Liver (tissue), 3 donors: ENCODE measurements at regions not wholly inside any gene's neighbourhood (a gene's known extent, or its start where the extent isn't known, plus 50 kb on each side); places are given as distances from the start of the nearest gene placed in this dataset.

Source experiments
- ATF3 ChIP-seq: IDR thresholded peaks from 2 replicates; pipeline ENCODE4 v1.6.1; 2016; ENCODE audit warnings: antibody characterized with exemption
- CTCF ChIP-seq: fragments of 150-350 bp; IDR thresholded peaks from 2 replicates; pipeline ENCODE4 v1.5.1; 2017; ENCODE audit warnings: improper control_type of control experiment, low read depth, low read length; ENCODE audit not compliant: missing input control
- RAD21 ChIP-seq, 2 donors: IDR thresholded peaks; 2 replicates each; pipeline ENCODE4 v1.6.1; 2016; ENCODE audit warnings: antibody characterized with exemption in 2 of 2, mild to moderate bottlenecking in 2 of 2
- REST ChIP-seq: IDR thresholded peaks from 2 replicates; pipeline ENCODE4 v1.6.1; 2016; ENCODE audit warnings: antibody characterized with exemption, mild to moderate bottlenecking
- SP1 ChIP-seq: IDR thresholded peaks from 2 replicates; pipeline ENCODE4 v1.6.1; 2018; ENCODE audit warnings: antibody characterized with exemption, mild to moderate bottlenecking
- TAF1 ChIP-seq: conservative IDR thresholded peaks from 2 replicates; pipeline ENCODE4 v1.6.1; 2016; ENCODE audit warnings: antibody characterized with exemption, mild to moderate bottlenecking
- ZBTB33 ChIP-seq: IDR thresholded peaks from 2 replicates; pipeline ENCODE4 v1.6.1; 2016; ENCODE audit warnings: antibody characterized with exemption
- donor health status: healthy.
- donor health status: healthy.

GRCh38 chr2:168375195-168375798, 80.8 kb upstream of the CERS6 start:
- TF ChIP-seq CTCF (peak; percentile 35), SP1 (no peak), TAF1 (no peak), RAD21 (IDR thresholded peaks at IDR 0.05) (peak in 1 of 2 donors; percentile 64), ZBTB33 (no peak), ATF3 (no peak), REST (no peak)
